Neural cell (in vitro differentiated cells): ENCODE measurements at regions not wholly inside any gene's neighbourhood (a gene's known extent, or its start where the extent isn't known, plus 50 kb on each side); places are given as distances from the start of the nearest gene placed in this dataset.

ENCODE experiments used
- CTCF ChIP-seq: fragments of 450-650 bp; IDR thresholded peaks from 2 replicates; pipeline ENCODE4 v1.5.1; 2014; ENCODE audit warnings: antibody characterized with exemption, mild to moderate bottlenecking, moderate library complexity; ENCODE audit not compliant: poor library complexity, severe bottlenecking
- EP300 ChIP-seq: fragments of 450-650 bp; conservative IDR thresholded peaks from 2 replicates; pipeline ENCODE4 v1.6.1; 2014; ENCODE audit warnings: antibody characterized with exemption, mild to moderate bottlenecking, moderate library complexity; ENCODE audit not compliant: poor library complexity, severe bottlenecking
- EZH2 ChIP-seq: fragments of 200-600, 300-800 bp; shearing (Covaris generic), sonication (generic); IDR thresholded peaks from 2 replicates; pipeline ENCODE4 v1.6.1; 2014; ENCODE audit warnings: antibody characterized with exemption, low read length, borderline replicate concordance, mild to moderate bottlenecking; ENCODE audit not compliant: insufficient read depth, poor library complexity, severe bottlenecking
- MXI1 ChIP-seq: fragments of 450-650 bp; conservative IDR thresholded peaks from 2 replicates; pipeline ENCODE4 v1.6.1; 2014; ENCODE audit warnings: antibody characterized with exemption, mild to moderate bottlenecking; ENCODE audit not compliant: poor library complexity, severe bottlenecking
- POLR2AphosphoS5 ChIP-seq: IDR thresholded peaks from 2 replicates; pipeline ENCODE4 v1.6.1; 2012
- REST ChIP-seq: IDR thresholded peaks from 2 replicates; pipeline ENCODE4 v1.6.1; 2012; ENCODE audit warnings: borderline replicate concordance
- SMC3 ChIP-seq: fragments of 450-650 bp; conservative IDR thresholded peaks from 2 replicates; pipeline ENCODE4 v1.6.1; 2014; ENCODE audit warnings: antibody characterized with exemption, mild to moderate bottlenecking, moderate library complexity; ENCODE audit not compliant: poor library complexity
- TAF1 ChIP-seq: IDR thresholded peaks from 2 replicates; pipeline ENCODE4 v1.6.1; 2012; ENCODE audit warnings: low read depth

DNA sequence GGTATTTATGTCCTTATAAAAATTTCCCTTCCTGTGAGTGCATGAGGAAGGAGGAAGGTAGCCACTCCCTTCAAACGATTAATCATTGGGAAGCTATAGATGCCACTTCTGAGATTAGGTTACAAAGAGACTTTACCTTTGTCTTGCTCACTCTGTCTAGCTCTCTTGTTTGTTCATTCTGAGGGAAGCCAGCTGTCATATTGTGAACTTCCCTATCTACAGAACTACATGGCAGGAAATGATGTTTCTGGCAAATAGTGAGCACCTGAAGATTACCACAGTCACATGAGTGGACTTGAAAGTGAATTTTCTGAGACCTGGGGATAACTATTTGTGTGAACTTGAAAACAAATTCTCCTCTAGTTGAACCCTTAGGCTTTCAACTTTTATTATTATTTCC is 776.8 kb downstream of the CCDC85A start:
- TF ChIP-seq CTCF = no peak
- no peak for TF ChIP-seq POLR2AphosphoS5
- TF ChIP-seq SMC3 = no peak
- no peak for TF ChIP-seq EZH2
- TF ChIP-seq REST = no peak
- no peak for TF ChIP-seq EP300
- no peak for TF ChIP-seq TAF1
- TF ChIP-seq MXI1 = no peak
